Adrenal gland (tissue), 9 donors: ENCODE measurements at regions not wholly inside any gene's neighbourhood (a gene's known extent, or its start where the extent isn't known, plus 50 kb on each side); places are given as distances from the start of the nearest gene placed in this dataset.

ENCODE experiments used
- DNase-seq, 7 donors: peaks; one replicate each; pipeline ENCODE4 v3.0.0-alpha.2; 2019 to 2020
- H3K27ac ChIP-seq, 5 donors: fragments of 200-600 bp; sonication (generic) in 4 of 5; 1 replicate in 3 of 5; 2 replicates in 2 of 5; pipeline versions ENCODE4 v1.5.1 to v1.8.0; 2016 to 2020; ENCODE audit warnings: mild to moderate bottlenecking in 1 of 5
- H3K27me3 ChIP-seq: fragments of 200-600 bp; 2 replicates; pipeline ENCODE4 v1.8.0; 2021
- H3K36me3 ChIP-seq, 2 donors: fragments of 200-600 bp; replicated peaks in 1 of 2; 1 replicate in 1 of 2; 2 replicates in 1 of 2; pipeline versions ENCODE4 v1.5.1 to v1.8.0; 2018 to 2022
- H3K4me1 ChIP-seq, 2 donors: fragments of 200-600 bp; replicated peaks in 1 of 2; 1 replicate in 1 of 2; 2 replicates in 1 of 2; pipeline versions ENCODE4 v1.5.1 to v1.8.0; 2018 to 2021
- H3K4me3 ChIP-seq, 4 donors: fragments of 200-600 bp; sonication (generic) in 3 of 4; one replicate each; pipeline ENCODE4 v1.5.1; 2016 to 2018
- H3K9me3 ChIP-seq, 3 donors: fragments of 200-600 bp; sonication (generic) in 1 of 3; replicated peaks in 1 of 3; 1 replicate in 2 of 3; 2 replicates in 1 of 3; pipeline versions ENCODE4 v1.5.1 to v1.8.0; 2016 to 2021
- POLR2A ChIP-seq, 2 donors: fragments of 450-650 bp; IDR thresholded peaks; one replicate each; pipeline ENCODE4 v1.6.1; 2017; ENCODE audit warnings: antibody characterized with exemption in 2 of 2, mild to moderate bottlenecking in 2 of 2, moderate library complexity in 1 of 2
- WGBS, 4 donors: extraction: QIAGEN DNeasy Blood & Tissue Kit in 2 of 4; methylation state at CpG; one replicate each; pipeline versions ENCODE4 v1.1.5 to v1.1.7; 2013 to 2017; 5-methylcytosine and 5-hydroxymethylcytosine counted together
- intact Hi-C, 2 donors: fragments of 100-400 bp; cut with DNase I; formaldehyde crosslinking; loops; one replicate each; pipeline versions ENCODE4 v1.14.1 to v1.15.0; 2022 to 2023
- TF ChIP-seq, protein P1 (sequence below), 6 experiments: fragments of 450-650 bp in 4 of 6; fragments of 200-600 bp in 2 of 6; sonication (generic) in 1 of 6; IDR thresholded peaks; 1 replicate in 5 of 6; 2 replicates in 1 of 6; pipeline versions ENCODE4 v1.5.1 to v1.8.0; 2016 to 2021; ENCODE audit warnings: antibody characterized with exemption in 6 of 6, mild to moderate bottlenecking in 2 of 6, moderate library complexity in 1 of 6
- donor health status: healthy with polysubstance abuse.
- donor health status: Bipolar disorder and iron deficiency.
- donor health status: DM: yes; HTN: yes; CAD: no.
- donor health status: DM: no; HTN: no; CAD: no.
- donor health status: DM: no; HTN: no; CAD: no.

GRCh38 chr14:26855077-26855753, 257.4 kb upstream of the NOVA1 start:
- 61 to 79% (median 71%) methylated on average over 7 of the region's 7 CpGs for WGBS, 4 donors
- DNase-seq, result no peak
- Histone ChIP-seq H3K4me1 (no peaks in the 10 kb centered on the region), H3K9me3 (no peaks in the 10 kb centered on the region), H3K36me3 (no peaks in the 10 kb centered on the region), H3K27me3 (no peaks in the 10 kb centered on the region), H3K4me3 (no peak overlapping the region), H3K27ac (peak overlapping the region in 1 of 5 donors; percentile 6)
- no peak for TF ChIP-seq POLR2A (IDR thresholded peaks at IDR 0.05)
- TF ChIP-seq, protein P1, sequence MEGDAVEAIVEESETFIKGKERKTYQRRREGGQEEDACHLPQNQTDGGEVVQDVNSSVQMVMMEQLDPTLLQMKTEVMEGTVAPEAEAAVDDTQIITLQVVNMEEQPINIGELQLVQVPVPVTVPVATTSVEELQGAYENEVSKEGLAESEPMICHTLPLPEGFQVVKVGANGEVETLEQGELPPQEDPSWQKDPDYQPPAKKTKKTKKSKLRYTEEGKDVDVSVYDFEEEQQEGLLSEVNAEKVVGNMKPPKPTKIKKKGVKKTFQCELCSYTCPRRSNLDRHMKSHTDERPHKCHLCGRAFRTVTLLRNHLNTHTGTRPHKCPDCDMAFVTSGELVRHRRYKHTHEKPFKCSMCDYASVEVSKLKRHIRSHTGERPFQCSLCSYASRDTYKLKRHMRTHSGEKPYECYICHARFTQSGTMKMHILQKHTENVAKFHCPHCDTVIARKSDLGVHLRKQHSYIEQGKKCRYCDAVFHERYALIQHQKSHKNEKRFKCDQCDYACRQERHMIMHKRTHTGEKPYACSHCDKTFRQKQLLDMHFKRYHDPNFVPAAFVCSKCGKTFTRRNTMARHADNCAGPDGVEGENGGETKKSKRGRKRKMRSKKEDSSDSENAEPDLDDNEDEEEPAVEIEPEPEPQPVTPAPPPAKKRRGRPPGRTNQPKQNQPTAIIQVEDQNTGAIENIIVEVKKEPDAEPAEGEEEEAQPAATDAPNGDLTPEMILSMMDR (IDR thresholded peaks at IDR 0.05), result no peak
- intact Hi-C loops, result no loop called here

GRCh38 chr14:26856876-26857518, 259.2 kb upstream of the NOVA1 start:
- DNase-seq, result no peak
- H3K27ac ChIP-seq, result no peak overlapping the region
- H3K27me3 ChIP-seq, result no peaks in the 10 kb centered on the region
- intact Hi-C loops, result no loop called here
- 61 to 69% (median 67%) methylated on average over 4 of the region's 4 CpGs for WGBS, 4 donors
- TF ChIP-seq, protein P1 (IDR thresholded peaks at IDR 0.05), result no peak
- TF ChIP-seq POLR2A (IDR thresholded peaks at IDR 0.05), result no peak
- no peaks in the 10 kb centered on the region for H3K9me3 ChIP-seq
- H3K36me3 ChIP-seq, result no peaks in the 10 kb centered on the region
- no peak overlapping the region for H3K4me3 ChIP-seq
- H3K4me1 ChIP-seq, result no peaks in the 10 kb centered on the region

GRCh38 chr14:26859483-26859882, 261.6 kb upstream of the NOVA1 start:
- H3K27me3 ChIP-seq, result no peaks in the 10 kb centered on the region
- no peak overlapping the region for H3K4me3 ChIP-seq
- H3K4me1 ChIP-seq, result no peaks in the 10 kb centered on the region
- TF ChIP-seq, protein P1 (IDR thresholded peaks at IDR 0.05), result no peak
- no peak for TF ChIP-seq POLR2A (IDR thresholded peaks at IDR 0.05)
- H3K27ac ChIP-seq, result no peak overlapping the region
- no peaks in the 10 kb centered on the region for H3K36me3 ChIP-seq
- intact Hi-C loops, result no loop called here
- DNase-seq, result no peak
- WGBS, 4 donors, result 62 to 81% (median 77%) methylated on average over 2 of the region's 2 CpGs
- H3K9me3 ChIP-seq, result no peaks in the 10 kb centered on the region

DNA sequence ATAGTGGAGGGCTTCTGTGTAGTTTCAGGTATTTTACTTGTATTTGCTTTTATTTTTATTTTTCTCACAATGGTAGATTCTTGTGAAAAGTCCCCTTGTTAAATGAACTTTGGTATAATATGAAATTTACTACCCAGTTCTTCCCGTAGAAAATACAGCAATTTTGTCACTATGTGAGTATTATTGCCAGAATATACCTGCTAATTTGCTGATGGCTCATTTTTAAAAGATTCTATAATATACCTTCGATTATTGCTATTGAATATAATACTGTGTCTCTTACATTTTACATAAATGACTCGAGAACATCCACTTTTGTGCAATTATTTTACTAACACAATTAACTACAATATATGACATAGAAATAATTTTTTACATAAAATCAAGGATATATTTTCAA, 262.3 kb upstream of the NOVA1 start:
- no peak overlapping the region for H3K27ac ChIP-seq
- intact Hi-C loops, result no loop called here
- H3K36me3 ChIP-seq, result no peaks in the 10 kb centered on the region
- no peak overlapping the region for H3K4me3 ChIP-seq
- H3K4me1 ChIP-seq, result no peaks in the 10 kb centered on the region
- no peaks in the 10 kb centered on the region for H3K27me3 ChIP-seq
- whole genome bisulfite sequencing, 4 donors, result 70 to 76% (median 72%) methylated on average over 3 of the region's 3 CpGs
- TF ChIP-seq, protein P1 (IDR thresholded peaks at IDR 0.05), result no peak
- TF ChIP-seq POLR2A (IDR thresholded peaks at IDR 0.05), result no peak
- H3K9me3 ChIP-seq, result no peaks in the 10 kb centered on the region
- no peak for DNase-seq
